HG03095 (cell line): ENCODE measurements at regions not wholly inside any gene's neighbourhood (a gene's known extent, or its start where the extent isn't known, plus 50 kb on each side); places are given as distances from the start of the nearest gene placed in this dataset.

Experiments
- ATAC-seq: cut with Tn5 transposase; IDR thresholded peaks from one replicate; pipeline ENCODE4 v1.9.1; 2021; ENCODE audit warnings: moderate library complexity; ENCODE audit not compliant: unreplicated experiment

DNA sequence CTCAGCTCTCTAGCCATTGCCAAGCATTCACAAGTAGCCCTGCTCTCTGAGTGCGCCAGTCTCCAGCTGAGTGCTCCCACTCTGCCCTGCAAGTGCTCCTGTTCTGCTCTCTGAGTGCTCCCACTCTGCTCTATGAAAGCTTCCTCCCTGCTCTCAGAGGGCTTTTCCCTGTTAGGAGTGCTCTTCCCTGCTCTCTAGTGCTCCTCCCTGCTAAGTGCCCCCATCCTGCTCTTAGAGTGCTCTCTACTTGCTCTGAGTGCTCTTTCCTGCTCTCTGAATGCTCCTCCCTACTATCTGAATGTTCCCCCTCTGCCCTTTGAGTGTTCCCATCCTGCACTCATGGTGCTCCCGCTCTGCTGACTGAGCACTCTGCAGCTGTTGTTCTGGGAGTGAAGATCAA is 555.4 kb downstream of the NPHP4 start:
- no peak for ATAC-seq

DNA sequence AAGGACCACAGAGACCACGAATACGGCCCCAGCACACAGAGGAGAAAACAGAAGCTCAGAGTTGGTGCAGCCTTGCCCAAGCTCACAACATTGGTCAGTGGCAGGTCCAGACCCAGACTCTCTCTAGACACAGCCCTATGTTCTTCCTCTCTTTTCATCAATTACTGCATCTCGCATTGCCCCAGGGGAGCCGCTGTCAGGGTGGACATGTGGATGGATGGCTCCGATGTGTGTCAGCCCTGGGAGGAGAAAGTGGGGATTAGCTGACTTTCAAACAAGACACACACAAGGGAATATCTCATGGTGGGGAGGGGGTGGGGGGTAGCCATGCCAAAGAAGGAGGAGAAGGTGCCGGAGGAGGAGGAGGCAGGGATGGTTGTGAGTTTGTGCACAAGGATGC is 556.8 kb downstream of the NPHP4 start:
- no peak for ATAC-seq

DNA sequence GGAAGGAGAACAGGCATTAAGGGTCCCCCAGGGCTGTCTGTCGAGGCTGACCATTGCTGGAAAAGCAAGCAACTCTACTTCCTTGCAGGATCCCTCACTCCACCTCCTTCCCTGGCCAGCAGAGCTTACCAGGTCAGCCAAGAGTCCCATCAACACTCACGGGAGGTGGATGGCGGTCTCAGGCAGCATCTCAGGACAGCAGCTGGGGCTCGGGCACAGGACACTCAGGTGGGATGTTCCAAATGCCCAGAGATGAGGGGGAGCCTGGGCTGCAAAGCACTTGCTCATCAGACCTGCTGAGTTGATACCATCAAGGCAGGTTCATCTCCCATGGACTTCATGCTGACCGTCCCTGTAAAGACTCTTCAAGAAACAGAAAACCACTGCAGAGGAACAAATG is 559.8 kb downstream of the NPHP4 start:
- no peak for ATAC-seq

DNA sequence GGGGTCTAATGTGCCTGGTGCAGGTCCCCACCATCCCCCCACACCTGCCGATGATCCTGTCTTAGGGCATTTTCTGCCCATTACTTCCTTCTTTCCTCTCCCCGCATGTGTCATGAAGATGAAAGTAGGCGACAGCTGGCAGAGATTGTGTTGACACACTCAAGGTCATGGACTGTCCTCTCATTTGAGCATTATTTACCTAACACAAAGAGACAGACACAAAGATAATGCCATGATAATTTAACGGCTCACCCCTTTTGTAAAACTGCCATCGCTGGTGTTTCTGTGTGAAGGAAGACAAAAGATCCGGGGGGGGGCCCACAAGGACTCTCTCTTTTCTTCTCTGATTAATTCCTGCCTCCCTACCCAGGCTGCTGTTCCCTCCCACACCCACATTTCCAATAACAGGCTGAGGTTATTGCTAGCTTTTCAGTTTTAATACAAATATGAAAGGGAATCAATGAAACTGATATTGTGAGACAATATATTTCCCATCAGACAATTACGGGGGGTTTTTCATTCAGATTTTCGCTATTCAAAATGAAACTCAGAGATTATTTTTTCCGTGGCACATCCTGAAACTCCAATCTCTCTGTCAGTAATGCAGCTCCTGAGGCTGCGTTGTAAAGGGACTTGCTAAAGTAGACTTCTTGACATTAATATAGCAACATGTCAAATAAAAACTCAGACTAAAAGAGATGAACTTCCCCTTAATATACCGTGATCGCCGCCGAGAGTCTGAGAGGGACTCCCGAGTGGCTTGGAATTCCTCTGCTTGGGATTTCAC is 561.1 kb downstream of the NPHP4 start:
- ATAC-seq: no peak

DNA sequence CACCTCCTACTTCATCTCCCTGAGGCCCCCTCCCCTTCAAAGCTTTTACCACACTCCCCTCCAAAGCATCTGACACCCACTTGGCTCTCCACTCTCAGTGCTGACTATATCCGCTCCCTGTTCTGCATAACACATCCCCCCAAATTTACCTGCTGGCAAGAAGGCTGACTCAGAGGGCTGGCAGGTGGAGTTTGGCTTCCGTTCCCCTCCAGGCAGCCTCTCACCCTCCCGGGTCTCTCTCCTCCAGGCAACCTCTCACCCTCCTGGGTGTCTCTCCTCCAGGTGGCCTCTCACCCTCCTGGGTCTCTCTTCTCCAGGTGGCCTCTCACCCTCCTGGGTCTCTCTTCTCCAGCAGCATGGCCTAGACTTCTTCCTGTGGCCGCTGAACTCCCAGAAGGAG is 562.1 kb downstream of the NPHP4 start:
- ATAC-seq: no peak

DNA sequence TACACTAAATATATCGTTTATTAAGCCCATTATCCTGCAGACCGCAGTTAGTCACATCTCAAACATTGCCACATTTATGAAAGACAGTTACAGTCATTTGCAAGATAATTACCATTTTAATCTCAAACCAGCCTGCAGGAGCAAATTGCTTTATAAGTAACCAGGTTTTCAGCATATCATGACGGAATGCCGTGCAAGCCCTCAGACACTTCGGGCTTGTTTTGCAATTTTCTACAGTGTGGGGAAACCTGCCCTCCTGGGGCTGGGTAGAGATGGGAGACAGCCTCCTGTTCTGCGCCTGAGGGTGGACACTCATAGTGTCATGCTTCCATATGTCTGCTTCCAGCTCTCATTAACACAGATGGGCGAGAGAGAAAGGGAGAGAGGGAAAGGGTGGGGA is 563.9 kb downstream of the NPHP4 start:
- no peak for ATAC-seq

DNA sequence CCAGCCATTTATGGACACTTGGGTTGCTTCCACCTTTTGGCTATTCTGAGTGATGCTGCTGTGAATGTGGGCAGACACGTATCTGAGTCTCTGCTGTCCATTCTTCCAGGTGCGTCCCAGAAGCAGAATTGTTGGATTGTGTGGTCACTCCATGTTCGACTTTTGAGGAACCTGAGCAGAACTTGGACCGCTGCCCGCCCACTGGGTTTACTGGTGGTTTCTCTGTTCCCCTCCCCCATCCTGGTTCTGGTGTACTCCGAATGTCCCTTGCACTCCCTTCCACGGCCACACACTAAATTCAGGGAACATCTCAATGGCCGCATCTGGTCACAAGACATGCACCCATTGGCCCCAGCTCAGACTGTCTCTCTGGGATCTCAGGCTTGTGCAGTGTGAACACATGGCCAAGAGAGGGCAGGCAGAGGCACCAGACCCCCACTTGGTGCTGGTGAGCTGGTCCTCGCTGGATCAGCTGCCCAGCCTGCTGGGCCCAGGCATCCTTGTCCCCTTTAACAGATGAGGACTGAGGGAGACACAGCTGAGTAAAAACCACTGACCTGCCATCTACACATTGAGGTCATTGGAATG is 565.1 kb downstream of the NPHP4 start:
- ATAC-seq: no peak

DNA sequence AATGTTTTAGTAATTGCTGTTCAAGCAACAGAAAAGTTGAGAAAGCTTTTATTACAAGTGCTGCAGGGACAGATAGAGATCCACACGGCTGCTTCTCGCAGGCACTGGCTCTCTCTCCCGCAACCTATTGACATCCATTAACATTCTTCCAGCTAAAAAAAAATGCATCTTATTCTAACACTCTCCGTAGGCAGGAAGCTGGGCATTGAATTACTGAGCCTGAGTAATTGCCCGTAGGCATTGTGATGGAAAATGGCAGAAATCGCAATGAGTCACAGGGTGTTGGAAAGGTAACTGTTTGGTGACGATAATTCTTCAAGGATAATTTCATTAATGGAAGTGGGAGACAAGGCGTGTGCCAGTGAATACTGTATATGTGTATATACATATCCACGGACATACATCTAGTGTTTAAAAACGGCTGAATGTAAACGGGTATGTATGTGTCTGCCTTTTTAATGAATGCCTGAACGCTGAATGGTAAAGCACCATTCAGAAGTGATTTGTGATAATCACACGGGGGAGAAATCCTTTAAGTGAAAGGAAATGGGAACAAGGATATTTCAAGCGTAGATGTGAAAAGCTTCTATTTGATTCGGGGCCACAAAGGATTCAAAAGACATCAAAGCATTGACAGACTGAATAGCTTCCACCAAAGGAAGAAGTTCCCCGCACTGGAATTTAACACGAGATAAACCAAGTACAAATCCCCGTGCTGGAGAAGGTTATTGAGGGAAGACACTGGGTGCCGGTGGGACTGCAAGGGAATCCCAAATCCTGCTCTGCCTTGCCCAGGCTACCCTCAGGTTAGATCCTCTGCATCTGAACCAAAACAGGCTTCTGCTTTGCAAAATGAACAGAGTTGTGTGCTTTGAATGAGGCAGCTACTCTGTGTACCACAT is 567.2 kb downstream of the NPHP4 start:
- no peak for ATAC-seq

DNA sequence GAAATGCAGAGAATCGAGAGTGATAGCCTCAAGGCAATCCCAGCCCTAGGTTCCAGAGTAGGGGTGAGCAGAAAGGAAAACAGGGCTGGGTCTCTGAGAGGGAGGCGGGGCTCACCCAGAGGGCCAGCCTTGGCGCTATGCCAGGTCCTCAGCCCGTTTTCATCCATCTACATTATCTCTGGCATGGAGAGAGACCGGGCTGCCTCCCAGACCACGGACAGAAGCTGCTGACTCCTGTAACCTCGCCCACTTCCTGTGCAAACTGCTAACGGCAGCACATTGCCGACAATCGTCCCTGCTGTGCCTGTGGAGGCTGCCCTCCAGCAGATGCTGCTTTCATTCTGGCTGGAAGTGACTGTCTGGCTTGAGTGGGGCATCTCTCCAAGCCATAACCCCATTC is 569.1 kb downstream of the NPHP4 start:
- no peak for ATAC-seq

DNA sequence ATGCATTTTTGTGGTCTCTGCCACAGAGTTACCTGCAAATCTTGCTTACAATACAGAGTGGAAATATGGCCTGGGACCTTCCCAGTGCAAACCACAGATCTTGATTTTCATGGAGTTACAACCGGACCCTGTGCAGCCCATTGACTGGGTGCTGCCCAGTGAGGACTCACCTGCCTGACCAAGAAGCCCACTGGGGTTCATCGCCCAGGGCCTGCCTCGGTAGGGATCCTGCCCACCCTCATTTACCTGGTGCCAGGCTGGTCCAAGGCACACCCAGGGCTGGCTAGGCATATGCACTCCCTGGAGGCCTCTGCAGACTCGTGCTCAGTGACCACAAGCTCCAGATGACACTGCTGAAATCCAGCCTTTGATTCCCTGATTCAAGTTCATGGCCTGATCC is 572.7 kb downstream of the NPHP4 start:
- no peak for ATAC-seq

DNA sequence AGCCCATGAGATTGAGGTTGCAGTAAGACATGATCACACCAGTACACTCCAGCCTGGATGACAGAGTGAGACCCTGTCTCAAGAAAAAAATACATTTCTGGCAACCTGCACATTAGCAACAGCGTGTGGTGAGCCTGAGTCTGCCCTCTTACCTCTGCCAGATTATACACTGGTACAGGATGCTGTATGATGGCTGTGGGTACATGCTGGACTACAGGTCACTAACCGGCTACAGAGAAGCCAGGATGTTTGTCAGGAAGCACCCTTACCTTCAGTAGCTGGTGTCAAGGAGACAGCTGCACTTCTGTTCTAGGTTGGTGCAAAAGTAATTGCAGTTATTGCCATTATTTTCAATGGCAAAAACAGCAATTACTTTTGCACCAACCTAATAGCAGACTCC is 575.7 kb downstream of the NPHP4 start:
- no peak for ATAC-seq

DNA sequence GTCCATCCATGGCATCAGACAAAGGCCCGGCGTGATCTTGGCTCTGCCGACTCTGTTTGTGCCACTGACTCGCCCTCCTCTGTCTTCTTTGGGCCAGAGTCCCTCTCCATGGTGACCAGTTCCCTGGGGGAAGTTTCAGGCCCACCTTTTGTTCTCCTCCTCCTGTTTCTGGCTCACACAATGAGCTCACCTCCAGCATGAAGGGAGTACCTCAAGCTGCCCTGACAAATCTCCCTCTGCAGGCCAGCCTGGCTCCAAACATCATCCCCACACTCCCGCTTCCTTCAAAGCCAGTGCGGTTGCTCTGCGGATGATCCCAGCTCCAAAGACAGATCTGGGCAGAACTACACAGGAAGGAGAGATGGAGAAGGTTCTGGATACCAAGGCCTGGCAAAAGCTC is 576.6 kb downstream of the NPHP4 start:
- no peak for ATAC-seq

DNA sequence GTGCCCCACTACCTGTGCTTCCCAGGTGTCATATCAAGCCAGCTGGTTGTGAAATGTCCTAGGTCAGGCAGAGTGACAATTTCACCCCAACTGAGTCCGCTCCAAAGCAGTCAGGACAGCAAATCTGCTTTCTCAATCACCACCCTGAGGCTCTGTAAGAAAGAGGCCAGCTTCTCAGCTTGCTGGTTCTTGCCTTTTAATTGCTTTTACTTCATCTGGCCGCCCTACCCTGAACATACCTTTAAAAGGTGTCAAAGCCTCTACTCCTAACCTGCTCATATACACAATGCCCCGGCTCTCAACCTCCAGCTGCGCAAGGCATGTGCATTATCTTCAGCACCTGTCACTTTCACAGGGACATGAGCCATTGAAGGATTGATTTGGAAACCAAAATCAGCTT is 581.6 kb downstream of the NPHP4 start:
- no peak for ATAC-seq

DNA sequence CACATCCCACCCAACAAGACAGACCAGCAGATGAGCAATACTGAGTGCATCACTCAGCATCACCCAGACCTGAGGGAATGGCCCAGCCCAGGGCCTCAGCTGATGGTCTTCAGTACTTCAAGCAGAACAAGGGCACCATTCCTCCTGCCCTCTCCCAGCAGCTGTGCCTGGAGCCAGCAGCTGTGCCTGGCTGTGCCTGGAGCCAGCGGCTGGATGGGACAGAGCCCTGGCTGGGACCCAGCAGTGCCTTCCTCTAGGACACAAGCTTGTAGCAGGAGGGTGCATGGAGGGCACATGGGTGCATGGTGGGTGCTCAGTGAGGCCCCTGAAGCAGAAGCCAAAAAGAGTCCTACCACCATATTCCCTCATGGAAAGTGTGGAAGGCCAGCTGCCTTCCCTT is 583.8 kb downstream of the NPHP4 start:
- no peak for ATAC-seq

DNA sequence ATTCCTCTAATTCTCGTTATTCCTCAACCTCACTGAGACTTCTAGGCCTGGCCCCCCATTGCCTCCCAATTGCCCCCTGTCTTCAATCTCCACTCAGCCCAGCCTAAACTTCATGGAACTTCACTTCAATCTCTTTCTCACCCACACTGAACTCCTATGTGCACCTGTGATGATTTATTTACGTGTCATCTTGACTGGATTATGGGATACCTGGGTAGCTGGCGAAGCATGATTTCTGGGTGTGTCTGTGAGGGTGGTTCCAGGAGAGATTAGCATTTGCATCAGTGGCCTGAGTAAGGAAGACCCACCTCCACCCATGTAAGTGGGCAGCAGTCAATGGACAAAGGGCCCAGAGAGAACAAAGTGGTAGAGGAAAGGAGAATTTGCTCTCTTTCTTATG is 587.0 kb downstream of the NPHP4 start:
- ATAC-seq: no peak

DNA sequence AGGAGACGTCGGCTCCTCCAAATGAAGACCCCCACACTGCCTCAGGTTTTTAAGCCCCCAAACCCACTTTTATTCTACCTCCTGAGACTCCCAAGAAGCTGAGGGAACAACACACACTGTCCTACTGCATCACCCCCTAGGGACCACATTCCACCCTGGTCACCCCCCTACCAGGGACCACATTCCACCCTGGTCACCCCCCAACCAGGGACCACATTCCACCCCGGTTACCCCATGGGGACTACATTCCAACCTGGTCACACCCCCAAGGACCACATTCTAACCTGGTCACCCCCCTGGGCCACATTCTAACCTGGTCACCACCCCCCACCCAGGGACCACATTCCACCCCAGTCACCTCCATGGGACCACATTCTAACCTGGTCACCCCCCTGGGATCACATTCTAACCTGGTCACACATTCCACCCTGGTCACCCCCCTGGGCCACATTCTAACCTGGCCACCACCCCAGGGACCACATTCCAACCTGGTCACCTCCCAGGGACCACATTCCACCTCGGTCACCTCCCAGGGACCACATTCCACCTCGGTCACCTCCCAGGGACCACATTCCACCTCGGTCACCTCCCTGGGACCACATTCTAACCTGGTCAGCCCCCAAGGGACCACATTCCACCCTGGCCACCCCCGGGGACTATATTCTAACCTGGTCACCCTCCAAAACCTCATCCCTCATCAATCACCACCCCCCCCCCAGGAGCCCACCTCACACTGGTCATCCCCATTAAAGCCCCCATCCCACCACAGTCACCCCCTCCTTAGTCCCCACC is 587.6 kb downstream of the NPHP4 start:
- no peak for ATAC-seq

DNA sequence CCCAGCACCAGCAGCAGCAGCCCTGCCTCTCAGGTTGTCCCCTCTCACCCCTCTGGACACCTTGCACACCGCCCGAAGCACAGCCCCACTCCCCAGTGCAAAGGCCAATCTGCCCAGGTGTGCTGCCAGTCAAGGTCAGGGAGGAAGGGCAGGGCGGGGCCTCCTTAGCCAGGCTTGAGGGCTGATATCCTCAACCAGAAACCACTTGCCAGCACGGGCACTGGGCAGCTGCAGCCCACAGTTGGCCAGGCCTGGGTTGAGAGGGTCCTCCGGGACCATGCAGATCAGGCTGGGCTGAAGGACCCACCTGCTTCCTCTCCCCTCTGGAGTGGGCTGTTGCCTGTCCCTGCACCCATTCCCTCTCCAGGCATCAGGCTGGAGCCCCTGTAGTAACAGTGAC is 588.3 kb downstream of the NPHP4 start:
- no peak for ATAC-seq

DNA sequence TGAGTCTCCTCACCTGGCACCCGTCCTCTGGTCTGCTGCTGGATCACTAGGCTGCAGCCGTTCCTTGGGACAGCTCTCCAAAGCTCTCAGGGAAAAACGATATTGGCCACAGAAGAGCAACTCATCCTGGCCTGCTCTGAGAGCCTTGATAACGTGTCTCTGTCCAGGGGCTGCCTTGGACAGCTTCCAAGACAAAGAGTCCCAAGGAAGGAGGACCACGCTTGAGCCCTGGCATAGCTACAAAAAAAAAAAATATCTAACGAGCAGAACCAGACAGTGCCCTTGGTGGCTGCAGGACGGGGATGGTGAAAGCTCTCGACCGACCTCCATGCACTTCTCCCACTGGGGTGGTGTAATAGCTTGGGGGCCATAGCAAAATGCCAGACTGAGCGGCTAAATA is 589.6 kb downstream of the NPHP4 start:
- ATAC-seq: no peak

DNA sequence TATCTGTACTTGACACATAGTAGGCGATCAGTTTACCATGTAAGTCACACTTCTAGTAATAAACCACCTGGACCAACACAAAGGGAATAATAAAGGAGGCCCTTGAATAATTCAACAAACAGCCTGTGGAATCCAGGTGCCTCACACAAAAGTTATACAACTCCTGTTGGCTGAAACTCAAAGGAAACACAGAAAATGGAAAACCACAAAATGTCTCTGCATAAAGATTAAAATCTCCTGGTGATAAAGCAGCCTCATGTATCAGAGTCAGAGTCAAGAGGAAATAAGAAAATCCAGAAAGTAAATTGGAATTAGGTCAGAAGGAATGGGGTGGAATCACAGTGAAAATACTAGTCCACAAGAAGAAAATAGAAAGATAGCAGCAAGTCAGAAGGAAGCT is 592.5 kb downstream of the NPHP4 start:
- ATAC-seq: no peak

DNA sequence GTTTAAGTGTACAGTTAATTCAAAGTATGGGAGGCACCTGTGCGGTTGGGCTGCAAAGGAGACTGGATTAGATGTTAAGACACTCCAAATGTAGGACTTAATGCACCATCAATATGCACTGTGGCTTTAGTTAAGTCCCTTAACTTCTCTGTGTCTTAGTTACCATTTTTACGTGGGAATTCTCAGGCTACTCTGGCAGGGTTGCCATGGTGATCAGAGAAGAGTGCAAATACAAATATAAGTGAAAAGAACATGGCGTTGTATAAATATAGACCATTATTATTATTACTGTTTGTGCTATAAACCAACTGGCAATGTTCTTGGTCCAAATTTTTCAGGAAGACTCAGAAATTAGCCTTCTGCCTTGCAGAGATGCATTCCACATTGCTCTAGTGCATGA is 595.6 kb downstream of the NPHP4 start:
- no peak for ATAC-seq

DNA sequence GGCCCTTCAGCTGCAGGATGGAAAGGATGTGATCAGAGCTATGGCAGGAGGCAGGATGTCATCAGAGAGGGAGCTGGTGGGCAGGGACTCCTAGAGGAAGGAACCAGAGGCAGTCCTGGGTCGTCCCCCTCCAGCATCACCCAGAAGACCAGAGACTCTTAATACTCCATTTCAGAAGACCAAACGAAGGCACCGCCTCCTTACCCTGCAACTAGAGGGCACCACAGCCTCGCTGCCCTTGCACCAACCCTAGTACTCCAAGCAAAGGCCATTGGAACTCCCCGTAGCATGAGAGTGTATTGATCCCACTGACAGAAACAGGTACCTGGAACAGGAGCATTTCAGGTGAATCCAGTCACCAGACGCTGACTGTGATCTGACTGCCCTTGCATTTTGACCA is 598.1 kb downstream of the NPHP4 start:
- no peak for ATAC-seq
